CD4-positive, alpha-beta T cell treated with Interleukin-4 for 1 hour (primary cell): ENCODE measurements at regions not wholly inside any gene's neighbourhood (a gene's known extent, or its start where the extent isn't known, plus 50 kb on each side); places are given as distances from the start of the nearest gene placed in this dataset.

Experiments
- DNase-seq, 2 donors: peaks; one replicate each; pipeline ENCODE4 v3.0.0-alpha.2; 2020 to 2022

DNA sequence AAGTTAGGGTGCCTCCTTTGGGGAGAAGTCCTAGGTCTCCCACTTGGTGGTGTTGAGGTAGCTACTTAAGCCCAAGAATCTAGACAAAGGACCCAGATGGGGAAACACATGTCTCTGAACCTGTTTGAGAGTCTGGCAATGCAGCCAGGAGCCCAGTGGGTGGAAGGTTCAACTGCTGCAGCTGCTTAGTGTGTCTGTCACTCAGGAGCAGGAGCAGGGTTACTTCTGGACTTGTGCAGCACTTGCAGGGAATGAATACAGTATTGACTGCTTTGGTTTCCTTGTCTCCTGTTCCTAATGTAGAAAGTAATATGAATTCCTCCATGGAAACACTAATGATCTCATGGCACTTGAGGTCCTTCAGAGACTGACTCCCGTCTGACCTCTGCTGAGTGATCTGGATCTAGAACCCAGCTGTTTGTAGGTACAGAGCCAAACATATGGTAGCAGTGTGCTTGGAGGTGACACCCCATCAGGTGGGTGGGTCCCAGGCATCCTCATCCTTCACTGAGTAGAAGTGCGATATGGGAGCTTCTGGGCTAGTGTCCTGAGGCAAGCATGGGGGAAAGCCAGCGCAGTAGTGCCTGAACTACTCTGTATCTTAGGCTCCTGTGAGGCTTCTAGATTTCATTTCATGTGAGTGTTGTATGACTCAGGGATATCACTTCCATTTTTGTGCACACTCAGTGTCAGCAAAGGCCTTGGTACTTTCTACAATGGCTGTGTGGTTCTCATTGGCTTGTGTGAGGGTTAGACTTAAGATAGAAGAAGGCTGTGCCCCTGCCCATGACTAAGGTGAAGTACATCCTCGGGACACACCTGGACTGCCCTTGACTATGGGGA lies 85.0 kb upstream of the WDR1 start:
- no peak for DNase-seq

DNA sequence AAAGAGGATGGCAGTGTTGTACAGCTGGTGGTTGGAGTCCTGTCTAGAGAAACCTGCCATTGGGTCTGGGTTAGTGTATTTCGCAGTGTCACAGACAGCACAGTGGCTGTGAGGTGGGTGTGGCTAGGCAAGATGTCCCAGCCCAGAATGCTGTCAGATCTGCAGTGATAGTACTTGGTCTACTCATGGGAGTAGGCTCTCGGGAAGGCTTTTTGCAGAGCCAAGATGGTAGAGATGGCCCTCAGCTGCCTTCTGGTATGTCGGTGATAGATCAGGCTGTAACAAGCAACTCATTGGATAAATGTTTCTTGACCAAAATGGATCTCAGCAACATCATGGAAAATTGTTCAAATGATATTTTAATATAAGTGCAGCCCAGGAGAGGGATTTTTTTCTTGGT lies 84.3 kb upstream of the WDR1 start:
- no peak for DNase-seq

DNA sequence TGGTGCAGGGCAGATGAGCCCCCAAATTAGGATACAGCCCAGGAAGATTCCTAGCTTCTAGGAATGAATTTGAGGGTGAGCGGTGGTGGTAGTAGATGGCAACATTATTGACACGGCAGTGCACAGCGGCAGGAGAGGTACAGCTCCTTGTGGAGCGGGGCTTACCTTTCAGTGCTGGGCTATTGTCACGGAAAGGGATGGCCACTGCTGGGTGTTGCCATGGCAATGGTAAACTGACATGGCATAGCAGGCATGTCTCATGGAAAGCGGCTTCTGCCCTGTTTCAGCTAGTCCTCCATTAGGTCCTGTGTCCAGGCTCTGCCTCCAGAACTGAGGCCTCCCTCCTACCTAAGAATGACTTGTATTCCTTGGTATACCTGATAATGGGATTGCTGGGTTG lies 81.8 kb upstream of the WDR1 start:
- no peak for DNase-seq

DNA sequence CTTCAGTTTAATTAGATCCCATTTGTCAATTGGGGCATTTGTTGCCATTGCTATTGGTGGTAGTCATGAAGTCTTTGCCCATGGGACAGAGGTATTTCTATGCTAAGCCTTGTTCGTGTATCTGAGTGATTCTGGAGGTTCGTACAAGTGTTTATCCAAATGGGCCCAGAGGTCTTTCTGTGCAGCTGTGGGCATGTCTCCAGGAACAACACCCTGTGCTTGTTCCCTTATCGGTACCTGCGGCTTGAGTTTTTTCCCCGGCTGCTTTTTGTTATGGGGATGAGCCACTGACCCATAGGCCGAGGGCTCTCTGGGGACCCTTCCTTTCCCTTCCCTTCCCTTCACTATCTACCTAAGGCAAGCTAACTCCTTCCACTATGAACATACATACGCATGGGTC lies 81.4 kb upstream of the WDR1 start:
- no peak for DNase-seq

DNA sequence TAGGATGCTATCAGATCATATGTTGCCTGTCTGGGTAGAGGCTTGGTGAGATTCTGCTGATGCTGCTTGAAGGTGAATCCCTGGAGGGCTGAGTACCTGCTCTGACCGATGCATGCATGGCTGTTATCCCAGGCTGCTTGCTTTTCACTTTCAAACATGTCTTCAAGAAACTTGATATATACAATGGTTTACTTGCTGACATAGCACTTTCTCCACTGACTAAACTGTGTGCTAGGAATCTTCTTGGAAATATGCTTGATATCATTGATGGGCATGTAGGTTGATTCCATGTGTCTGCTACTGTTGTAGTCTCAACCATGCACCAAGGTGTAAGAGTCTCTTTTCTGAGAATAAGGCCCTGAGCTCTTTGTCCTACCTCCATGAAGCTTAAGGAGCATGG lies 79.6 kb upstream of the WDR1 start:
- DNase-seq: no peak

DNA sequence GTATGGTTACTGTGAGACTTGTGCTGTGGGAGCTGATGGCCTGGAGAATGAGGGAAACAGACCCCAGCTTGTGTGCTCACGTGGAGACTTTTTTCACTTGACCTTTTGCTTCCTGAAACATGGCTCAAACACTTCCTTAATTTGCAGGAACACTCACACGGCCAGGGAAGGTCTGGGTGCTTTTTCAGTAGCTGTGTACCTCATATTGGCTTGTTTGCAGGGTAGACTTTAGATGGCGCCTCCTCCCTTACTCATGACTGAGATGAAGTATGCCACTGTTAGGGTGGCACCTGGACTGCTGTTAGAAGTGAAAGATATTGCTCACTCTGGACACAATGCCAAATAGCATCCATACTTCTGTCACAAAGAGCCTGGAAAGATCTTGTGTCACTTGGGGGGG lies 75.7 kb upstream of the WDR1 start:
- no peak for DNase-seq

DNA sequence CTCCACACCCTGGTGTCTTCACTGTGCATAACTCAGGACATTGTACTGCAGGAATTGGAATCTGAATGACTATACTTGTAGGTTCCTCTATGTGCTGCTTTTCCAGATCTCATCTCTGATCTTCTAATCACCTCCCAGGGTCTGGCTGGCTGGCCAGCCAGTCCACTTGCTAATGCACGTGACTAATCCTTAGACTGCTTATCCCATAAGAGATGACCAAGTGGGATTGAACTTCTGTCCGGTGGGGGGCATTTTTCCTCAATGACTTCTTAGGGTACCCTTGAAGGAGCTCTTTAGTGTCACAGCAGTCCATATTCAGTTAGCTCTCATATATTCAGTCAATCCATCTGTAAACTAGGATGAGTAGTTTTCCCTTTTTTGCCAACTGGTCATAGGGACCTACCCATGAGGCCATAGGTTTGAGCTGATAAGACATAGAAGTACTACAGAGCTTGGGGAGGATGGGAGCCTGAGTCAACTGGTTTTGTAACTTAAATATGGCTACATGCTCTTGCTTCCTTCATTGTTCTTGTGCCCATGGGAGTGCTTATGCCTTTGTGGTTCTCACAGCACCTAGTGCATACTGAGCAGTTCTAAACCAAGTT lies 71.9 kb upstream of the WDR1 start:
- DNase-seq: no peak

DNA sequence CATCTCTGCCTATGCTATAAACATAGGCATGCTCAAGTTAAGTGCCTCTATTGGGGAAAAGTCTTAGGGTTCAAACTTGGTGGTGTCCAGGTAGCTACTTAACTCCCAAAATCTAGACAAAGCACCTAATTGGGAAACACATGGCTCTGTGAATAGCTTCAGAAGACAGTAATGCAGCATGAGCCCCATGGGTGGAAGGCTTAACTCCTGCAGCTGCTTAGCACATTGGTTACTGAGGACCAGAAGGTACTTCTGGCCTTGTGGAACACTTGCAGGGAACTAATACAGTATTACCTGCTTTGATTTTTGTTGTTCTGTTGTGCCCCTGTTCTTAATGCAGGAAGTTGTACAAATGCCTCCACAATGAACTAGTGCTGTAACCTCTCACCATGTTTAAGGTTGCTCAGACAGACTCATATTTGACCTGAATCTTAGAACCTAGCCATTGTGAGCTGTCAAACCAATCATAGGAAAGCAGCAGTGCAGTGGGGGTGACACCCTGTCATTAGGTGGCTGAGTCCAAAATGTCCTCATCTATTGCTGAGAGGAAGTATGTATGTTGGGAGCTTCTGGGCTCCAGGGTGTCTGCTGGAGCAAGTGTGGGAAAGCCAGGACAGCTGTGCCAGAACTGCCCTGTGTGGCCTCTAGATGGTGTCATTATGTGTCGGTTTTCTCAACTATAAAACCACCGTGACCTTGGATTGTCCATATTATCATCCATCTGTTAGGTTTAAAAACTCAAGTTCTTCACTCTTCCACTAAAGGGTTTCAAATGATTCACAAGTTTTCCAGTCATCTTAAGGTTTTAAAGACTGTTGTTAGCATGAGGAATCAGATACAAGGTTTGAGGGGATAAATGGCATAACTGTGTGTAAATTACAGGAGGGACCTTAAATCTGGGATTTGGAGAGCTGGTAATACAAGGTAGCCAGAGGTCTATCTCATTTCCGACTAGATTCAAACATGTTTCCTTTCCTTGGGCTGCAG lies 69.9 kb upstream of the WDR1 start:
- no peak for DNase-seq

DNA sequence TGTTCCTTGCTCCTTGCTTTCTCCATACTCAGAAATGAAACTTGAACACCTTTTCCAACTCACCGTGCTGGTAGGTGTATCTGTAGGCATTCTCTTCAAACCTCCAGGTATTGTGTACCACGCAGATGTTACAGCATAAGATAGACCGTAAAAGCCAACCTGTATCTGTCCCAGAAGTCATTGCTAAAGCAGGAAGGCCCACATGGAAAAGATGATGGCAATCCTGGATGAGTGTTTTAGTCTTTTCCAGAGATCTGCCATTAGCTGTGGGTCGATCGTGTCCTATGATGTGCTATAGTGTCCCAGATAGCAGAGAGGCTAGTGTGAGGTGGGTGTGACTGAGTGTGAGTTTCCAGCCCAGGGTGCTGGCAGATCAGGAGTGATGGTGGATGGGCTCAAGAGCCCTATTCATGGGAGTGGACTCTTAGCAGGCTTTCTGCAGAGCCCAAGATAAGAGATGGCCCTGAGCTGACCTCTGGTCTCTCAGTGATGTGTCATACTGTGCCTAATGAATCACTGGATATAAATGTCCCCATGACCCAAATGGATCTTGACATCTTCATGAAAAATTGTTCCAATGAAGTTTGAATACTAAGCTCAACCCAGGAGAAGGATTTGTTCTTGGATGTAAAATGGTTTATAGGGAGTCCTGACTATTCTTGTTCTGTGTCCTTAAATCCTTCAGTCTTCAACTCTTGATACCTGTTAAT lies 69.1 kb upstream of the WDR1 start:
- DNase-seq: no peak

DNA sequence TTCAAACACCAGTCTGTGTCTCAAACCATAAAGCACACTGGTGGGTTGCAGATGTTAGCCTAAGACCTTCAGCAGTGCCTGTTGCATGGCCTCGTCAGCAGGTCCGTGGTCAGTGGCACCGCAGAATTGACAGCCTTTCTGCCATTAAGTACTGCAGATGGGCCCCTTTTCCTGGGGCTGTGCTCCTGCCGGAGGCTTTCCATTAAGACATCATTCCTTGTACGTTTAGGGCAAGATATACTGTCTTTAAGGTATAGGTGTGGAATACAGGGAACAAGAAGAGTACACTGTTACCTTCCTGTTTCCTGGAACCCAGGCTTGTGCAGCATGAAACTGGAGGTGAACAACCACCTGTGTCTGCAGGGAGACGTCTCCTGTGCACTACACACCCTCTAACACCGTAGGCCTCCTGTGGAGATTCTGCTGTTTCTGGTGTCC lies 67.9 kb upstream of the WDR1 start:
- no peak for DNase-seq

DNA sequence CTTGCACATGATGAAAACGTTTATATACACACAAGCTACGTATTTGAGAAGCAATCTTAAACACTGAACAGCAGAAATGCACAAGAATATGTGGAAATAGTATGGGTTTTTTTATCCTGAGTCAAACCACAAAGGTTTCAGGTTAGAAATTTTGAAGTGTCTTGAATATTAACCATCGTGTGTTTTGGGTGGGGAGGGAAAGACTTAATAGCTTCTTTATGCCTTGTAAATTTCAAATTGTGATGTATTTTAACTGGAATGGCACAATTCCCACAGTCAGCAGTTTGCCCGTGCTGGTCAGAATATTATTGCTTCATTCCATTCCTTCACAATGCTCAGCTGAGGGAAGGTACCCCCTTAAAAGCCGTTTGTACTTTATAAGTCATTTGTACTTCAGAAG lies 67.4 kb upstream of the WDR1 start:
- no peak for DNase-seq

DNA sequence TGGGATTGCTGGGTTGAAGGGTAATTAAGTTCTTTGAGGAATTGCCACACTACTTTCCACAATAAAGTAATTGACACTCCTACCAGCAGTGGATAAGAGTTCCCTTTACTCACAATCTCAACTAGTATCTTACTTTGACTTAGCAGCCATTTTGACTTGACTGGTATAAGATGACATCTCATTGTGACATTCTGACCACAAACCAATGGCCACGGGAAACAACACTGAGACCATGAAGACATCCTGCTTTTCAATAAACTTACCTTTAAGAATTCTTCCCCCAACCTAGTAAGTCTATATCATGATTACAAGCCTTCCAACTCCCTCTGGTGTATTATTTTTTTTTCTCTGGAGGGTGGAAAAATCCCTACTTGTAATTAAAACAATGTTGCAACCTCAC lies 66.9 kb upstream of the WDR1 start:
- DNase-seq: no peak

DNA sequence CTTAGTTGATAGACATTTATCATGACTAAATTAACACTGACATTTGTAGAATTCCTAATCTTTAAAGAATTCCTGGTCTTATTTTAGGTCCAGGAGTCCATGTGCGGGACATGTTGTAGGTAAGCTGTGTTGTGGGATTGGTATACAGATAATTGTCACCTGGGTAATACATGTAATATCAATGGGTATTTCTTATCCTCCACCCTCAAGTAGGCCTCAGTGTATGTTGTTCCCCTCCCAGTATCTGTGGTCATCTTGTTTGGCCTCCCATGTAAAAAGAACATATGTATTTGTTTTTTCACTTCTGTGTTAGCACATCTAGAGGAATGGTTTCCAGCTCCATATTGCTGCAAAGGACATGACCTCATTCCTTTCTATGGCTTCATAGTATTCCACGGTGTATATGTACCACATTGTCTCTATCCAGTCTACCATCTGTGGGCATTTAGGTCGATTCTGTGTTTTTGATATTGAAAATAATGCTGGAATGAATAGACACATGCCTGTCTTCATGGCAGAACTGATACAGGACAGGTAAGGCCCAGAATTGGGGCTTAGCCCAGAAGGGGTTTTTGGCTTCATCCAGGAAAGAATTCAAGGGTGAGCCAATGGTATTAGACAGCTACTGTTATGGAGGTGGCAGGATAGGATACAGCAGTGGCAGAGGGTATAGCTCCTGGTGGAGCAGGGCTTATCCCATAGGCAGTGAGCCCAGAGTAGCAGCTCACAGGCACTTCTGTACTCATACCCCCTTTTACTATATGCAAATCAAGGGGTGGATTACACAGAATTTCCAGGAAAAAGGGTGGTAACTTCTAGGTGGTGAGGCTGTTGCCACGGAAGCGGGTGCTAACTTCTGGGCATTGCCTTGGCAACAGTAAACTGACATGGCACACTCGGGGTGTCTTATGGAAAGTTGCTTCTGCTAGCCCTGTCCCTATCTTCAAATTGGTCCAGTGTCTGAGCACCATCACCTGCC lies 66.1 kb upstream of the WDR1 start:
- DNase-seq: peak in 1 of 2 donors; percentile 14

DNA sequence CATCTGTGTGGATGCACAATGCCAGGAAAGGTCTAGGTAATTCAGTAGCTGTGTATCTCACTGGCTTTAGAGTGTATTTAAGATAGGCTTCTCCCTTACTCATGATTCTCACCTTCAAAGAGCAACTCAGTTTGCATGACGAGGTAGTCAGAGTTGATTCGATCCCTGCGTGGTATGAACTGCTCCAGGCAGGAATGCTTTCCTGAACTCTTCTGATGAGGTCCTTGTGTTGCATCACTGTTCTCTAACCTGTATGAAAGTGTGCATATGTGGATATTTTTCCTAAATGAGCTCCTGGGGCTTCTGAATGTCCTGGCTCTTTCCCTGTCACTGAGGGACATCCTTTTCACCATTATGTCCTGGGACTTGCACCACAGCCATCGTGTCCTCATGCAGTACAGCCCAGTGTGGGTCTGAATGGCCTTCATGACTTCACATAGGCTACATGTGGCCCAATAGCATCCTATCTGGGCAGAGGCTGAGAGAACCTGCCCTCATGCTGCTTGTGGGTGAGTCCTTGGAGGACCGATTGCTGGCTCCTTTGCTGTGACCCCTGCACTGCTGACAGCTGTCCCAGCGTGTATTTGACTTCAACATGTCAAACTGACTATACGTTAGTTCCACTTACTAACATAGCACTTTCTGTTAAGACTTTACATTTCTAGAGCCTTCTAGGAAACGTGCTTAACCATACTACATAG lies 65.3 kb upstream of the WDR1 start:
- no peak for DNase-seq

DNA sequence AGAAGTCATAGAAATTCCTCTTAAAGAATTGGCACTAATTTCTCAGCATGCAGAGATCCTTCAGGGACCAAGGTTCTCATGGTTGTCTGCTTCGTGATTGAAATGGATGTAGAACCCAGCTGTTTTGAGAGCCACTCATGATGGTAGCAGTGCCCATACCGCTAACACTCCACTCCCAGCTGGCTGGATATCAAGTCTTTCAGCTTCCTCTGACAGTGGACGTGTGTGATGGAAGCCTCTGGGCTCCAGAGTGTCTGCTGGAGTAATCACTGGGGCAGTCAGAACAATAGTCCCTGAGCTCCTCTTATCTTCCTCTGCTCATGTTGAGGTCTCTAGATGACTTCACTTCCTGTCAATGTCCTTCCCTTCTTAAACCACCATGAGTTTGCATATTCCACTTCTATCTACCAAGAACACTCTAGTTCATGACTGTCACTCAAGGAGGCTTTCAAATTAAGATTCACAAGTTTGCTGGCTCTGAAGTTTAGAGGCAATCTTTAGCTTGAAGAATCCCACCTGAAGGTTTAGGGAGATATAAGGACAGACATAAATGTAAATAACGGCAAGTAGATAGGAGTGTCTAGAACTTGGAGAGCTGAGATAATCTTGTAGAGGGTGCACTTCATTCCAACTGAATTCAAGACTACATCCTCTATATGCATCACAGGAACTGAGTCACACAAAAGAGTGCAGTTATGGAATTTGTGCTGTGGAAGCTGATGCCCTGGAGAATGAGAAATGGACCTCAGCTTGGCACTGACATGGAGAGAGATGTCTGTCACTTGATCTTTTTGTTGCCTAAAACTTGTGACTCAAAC lies 64.5 kb upstream of the WDR1 start:
- DNase-seq: peak; percentile 16 to 30

DNA sequence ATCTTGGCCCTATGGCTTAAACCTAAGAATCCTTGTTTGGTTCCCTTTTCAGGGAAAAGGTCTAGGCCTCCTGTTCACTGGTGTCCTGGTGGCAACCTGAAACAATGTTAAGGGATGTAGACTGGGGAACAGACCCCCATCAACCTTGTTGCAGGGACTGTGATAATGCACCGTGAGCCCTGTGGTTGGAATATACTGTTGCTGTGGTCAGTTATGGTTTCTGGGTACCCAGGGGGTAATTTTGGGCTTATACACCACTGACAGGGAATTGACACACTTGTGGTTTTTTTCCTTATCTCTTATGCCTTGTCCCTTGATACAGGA lies 64.0 kb upstream of the WDR1 start:
- no peak for DNase-seq

DNA sequence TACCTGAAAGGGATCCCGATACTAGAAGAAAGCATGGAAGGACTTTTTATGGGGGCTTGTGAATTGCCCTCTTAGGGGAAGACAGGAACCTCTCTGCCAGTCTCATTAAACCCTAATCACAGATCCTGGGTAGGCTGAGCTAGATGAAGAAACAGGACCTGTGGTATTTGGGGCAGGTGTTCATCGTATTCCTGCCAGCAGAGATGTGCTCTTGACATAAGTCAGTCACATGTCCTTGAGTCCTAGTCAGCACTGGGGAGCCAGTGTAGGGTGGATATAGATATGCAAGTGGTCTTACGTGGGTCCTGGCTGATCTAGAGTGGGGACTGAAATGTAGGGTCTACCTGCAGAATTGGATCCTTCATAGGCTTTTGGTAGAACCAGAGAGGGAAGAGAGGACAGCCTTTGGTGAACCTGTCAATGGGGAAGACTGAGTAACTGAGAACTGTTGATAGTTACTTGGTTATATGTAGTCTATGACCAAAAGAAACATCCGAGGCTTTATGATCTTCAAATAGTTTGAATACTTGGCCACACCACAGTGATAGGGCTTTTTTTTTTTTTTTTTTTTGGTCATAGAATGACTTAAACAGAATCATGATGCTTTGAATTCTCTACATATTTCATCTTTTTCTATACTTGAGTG lies 63.5 kb upstream of the WDR1 start:
- DNase-seq: no peak

DNA sequence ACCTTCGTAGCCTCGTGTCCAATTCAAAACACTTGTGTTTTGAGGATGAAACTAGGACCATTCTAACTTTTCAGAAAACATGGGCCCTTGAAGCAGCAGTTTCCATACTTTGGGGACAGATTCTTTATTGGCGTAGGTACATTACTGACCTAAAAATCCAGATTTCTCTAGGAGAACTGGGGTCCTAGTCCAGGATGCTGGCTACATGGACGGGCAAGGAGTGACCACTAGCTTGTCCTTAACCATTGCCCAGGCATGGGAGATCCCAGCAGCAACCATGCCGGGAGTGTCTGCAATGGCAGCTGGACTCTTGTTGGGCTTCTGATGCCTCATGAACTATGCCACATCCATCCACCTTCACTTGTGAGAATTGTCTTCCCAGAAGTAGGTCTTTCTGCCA lies 62.2 kb upstream of the WDR1 start:
- DNase-seq: no peak

DNA sequence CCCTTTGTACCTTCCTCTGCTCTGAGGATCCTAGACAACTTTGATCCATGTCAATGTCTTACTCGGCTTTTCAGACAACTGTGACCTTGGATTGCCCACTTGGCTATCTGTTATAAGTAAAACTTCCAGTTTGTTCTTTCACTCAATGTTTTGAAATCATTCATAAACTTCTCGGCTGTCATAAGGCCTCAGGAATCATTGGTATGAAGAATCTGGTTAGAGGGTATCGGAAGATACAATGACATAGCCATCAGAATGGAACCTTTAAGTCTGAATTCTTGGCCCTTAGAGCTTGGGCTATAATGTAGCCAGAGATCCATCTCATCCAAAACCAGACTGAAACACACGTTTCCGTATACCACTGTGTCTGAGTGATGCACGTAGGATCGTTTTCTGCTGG lies 59.0 kb upstream of the WDR1 start:
- no peak for DNase-seq
